ENCODE measurements at regions not wholly inside any gene's neighbourhood (a gene's known extent, or its start where the extent isn't known, plus 50 kb on each side); places are given as distances from the start of the nearest gene placed in this dataset.

- TF ChIP-seq, protein P1, sequence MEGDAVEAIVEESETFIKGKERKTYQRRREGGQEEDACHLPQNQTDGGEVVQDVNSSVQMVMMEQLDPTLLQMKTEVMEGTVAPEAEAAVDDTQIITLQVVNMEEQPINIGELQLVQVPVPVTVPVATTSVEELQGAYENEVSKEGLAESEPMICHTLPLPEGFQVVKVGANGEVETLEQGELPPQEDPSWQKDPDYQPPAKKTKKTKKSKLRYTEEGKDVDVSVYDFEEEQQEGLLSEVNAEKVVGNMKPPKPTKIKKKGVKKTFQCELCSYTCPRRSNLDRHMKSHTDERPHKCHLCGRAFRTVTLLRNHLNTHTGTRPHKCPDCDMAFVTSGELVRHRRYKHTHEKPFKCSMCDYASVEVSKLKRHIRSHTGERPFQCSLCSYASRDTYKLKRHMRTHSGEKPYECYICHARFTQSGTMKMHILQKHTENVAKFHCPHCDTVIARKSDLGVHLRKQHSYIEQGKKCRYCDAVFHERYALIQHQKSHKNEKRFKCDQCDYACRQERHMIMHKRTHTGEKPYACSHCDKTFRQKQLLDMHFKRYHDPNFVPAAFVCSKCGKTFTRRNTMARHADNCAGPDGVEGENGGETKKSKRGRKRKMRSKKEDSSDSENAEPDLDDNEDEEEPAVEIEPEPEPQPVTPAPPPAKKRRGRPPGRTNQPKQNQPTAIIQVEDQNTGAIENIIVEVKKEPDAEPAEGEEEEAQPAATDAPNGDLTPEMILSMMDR (optimal IDR thresholded peaks at IDR 0.05 in 1 of 3, IDR thresholded peaks at IDR 0.05 in 1 of 3, conservative IDR thresholded peaks at IDR 0.05 in 1 of 3; ENCODE audit: extremely low read depth in 1 of 3, insufficient read depth in 2 of 3, low read length in 3 of 3) = no peak
- TF ChIP-seq EZH2 (IDR thresholded peaks at IDR 0.05; ENCODE audit: low read length) = no peak
Measured at GRCh38 chr3:144770281-144770680, 798.7 kb downstream of the DIPK2A start.
